ENCODE measurements at regions not wholly inside any gene's neighbourhood (a gene's known extent, or its start where the extent isn't known, plus 50 kb on each side); places are given as distances from the start of the nearest gene placed in this dataset.

GRCh38 chr5:104774372-104774771 is 1211.8 kb upstream of the NUDT12 start:
- DNase-seq: no peak

GRCh38 chr5:104764197-104764596 is 1201.6 kb upstream of the NUDT12 start:
- no peak for DNase-seq

- no peak for DNase-seq
Measured at GRCh38 chr5:104763216-104763615, 1200.6 kb upstream of the NUDT12 start.

- DNase-seq: no peak
Measured at GRCh38 chr5:104757915-104758314, 1195.3 kb upstream of the NUDT12 start.

GRCh38 chr5:104755806-104756205 is 1193.2 kb upstream of the NUDT12 start:
- no peak for DNase-seq

GRCh38 chr5:104754311-104754995 is 1191.9 kb upstream of the NUDT12 start:
- DNase-seq: no peak

- no peak for DNase-seq
Measured at GRCh38 chr5:104751969-104752368, 1189.4 kb upstream of the NUDT12 start.

- no peak for DNase-seq
Measured at GRCh38 chr5:104739905-104740304, 1177.3 kb upstream of the NUDT12 start.

GRCh38 chr5:104739503-104739902 is 1176.9 kb upstream of the NUDT12 start:
- DNase-seq: no peak

- DNase-seq: no peak
Measured at GRCh38 chr5:104736073-104736472, 1173.5 kb upstream of the NUDT12 start.

GRCh38 chr5:104734046-104734445 is 1171.5 kb upstream of the NUDT12 start:
- no peak for DNase-seq

- no peak for DNase-seq
Measured at GRCh38 chr5:104733063-104733669, 1170.6 kb upstream of the NUDT12 start.

GRCh38 chr5:104731331-104731730 is 1168.7 kb upstream of the NUDT12 start:
- no peak for DNase-seq

GRCh38 chr5:104708027-104708426 is 1145.4 kb upstream of the NUDT12 start:
- DNase-seq: no peak

- no peak for DNase-seq
Measured at GRCh38 chr5:104706600-104706999, 1144.0 kb upstream of the NUDT12 start.

GRCh38 chr5:104702212-104702611 is 1139.6 kb upstream of the NUDT12 start:
- DNase-seq: no peak

GRCh38 chr5:104699438-104699837 is 1136.8 kb upstream of the NUDT12 start:
- no peak for DNase-seq

- no peak for DNase-seq
Measured at GRCh38 chr5:104661256-104661655, 1098.7 kb upstream of the NUDT12 start.

GRCh38 chr5:104659497-104659896 is 1096.9 kb upstream of the NUDT12 start:
- DNase-seq: no peak

GRCh38 chr5:104652271-104652861 is 1089.8 kb upstream of the NUDT12 start:
- DNase-seq: no peak

GRCh38 chr5:104650313-104651055 is 1087.9 kb upstream of the NUDT12 start:
- no peak for DNase-seq

GRCh38 chr5:104646416-104646815 is 1083.8 kb upstream of the NUDT12 start:
- no peak for DNase-seq

- DNase-seq: no peak
Measured at GRCh38 chr5:104643320-104643719, 1080.7 kb upstream of the NUDT12 start.

GRCh38 chr5:104635227-104635626 is 1072.6 kb upstream of the NUDT12 start:
- DNase-seq: no peak

Data from central memory CD4-positive, alpha-beta T cell (primary cell).